ENCODE measurements at regions not wholly inside any gene's neighbourhood (a gene's known extent, or its start where the extent isn't known, plus 50 kb on each side); places are given as distances from the start of the nearest gene placed in this dataset.

DNA sequence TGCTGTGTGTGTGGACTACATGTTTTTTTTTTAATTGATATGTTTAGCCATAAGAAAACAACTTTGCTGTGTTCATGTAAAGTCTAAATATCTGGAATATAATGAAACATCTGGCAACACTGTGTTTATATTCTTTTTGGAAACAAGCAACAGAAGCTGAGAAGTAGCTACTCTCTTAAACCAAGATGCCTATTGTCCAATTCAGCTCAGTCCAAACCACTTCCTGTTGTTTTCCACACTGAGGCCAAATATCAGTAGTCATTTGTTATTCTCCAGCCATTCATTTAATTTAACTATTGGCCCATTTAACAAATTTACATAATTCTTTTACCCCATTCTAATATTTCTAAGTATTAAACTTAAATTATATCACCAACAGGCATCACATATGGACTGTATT lies 903.0 kb upstream of the SLIT2 start:
- DNase-seq, result no peak
- no peak for ATAC-seq
- intact Hi-C loops (cut with DNase I), result no loop called here

DNA sequence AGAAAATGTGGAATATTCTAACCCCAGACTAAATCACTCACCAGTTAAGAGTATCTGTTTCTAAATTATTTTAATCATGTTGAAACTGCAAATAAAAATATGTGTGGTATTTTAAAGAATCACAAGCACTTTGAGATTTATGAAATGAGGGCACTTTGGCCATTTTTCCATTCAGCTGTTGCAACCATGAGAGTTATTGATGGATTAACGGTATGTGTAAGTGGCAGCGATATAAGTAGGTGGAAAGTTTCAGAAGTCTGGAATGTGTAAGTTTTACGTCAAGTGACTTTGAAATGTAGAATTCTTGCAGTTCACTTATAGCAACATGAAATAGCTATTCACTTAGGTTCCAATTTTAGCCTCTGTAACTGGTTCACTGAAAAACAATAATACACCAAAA lies 905.1 kb upstream of the SLIT2 start:
- ATAC-seq (no peak), DNase-seq (no peak)
- intact Hi-C loops (cut with DNase I), result no loop called here

DNA sequence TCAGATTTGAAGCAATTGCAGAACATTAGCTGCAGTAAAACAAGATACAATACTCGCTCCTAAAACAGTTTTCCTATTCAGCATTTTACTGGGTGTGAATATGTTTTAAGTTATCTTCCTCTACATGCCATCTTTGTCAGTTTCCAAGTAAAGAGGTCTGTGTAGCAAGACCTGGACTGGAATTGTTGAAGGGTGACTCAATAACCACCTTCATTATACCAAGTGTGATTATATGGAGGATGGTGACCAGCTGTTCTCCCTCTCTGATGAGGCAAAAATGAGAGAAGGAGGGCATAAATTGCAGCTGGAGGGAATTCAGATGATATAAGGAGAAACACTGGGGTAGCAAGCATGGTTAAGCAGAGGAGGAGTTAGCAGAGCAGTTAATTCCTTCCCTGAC lies 922.1 kb upstream of the SLIT2 start:
- intact Hi-C loops (cut with DNase I), result no loop called here
- DNase-seq, result no peak
- no peak for ATAC-seq

DNA sequence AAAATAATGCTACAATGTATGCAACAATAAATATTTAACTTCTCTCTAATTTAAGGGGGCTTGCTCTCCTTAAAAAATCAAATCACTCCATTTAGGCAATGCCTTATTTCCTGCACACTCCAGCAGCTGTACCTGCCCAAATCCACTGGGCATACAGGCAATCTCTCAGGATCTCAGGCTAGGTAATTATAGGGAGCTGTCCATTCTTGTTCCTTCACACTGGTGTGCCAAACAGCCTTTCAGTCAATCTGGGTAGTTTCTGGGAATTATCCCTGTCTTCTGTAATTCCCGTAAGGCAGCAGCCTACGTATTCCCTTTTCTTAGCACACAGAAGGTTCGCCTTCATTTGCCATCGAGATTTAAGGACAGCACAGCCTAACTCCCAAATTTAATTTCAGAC lies 922.6 kb upstream of the SLIT2 start:
- DNase-seq, result no peak
- no peak for ATAC-seq
- intact Hi-C loops (cut with DNase I), result no loop called here

DNA sequence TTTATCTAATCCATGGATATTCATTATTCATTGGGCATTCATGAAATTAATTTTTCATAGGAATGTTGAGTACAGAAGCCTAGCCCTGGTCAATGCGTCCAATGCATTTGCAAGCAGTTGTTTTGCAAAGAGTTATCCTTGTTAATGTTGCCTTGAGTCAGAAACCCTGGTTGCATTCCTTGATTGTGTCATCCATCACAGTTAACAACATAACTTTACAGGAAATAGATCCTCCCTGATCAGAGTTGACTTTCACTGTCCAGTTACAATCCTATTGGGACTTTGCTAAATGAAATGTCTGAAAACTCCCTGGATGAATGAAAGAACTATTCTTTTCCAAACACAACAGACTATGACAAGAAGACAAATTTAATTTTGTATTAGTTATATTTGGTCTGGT lies 924.3 kb upstream of the SLIT2 start:
- intact Hi-C loops (cut with DNase I), result no loop called here
- DNase-seq (no peak), ATAC-seq (no peak)

DNA sequence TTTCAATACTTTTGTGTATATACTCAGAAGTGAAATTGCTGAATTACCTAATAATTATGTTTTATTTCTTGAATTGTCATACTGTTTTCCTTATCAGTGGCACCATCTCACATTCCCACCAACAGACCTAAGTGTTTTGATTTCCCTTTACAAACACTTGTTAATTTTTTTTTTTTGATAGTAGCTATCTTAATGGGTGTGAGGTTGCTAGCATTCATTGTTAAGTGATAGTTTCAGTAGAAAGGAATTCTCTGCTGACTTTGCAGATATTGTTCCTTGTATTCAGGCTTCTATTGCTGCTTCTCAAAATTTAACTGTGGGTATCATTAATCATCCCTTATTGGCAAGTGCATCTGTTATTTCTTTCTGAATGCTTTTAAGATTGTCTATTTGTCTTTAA lies 927.5 kb upstream of the SLIT2 start:
- DNase-seq (no peak), ATAC-seq (no peak)
- intact Hi-C loops (cut with DNase I), result no loop called here

DNA sequence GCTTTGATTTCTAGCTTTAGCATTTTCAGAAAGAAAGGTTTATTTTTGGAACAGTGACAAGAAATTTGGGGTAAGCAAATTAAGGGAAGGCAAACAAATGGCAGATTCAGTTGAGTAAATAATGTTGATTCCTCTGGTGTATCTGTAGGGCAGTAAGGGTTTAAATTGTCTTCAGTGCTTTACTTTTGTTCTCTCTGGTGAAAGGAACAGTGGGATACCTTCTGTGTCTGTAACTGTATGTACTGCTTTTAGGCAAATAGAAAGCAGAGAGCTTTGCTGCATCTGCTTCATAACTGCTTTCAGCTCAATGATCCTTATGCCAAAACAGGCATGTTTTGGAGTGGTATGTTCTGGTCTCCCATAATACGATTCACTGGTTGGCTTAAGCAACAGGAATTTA lies 932.1 kb upstream of the SLIT2 start:
- ATAC-seq, result no peak
- DNase-seq, result no peak
- intact Hi-C loops (cut with DNase I), result loop anchor here in 1 of 2 donors (10.0 kb wide), 1 partner anchor 935 kb away; the partner anchor contains the start of gene SLIT2

DNA sequence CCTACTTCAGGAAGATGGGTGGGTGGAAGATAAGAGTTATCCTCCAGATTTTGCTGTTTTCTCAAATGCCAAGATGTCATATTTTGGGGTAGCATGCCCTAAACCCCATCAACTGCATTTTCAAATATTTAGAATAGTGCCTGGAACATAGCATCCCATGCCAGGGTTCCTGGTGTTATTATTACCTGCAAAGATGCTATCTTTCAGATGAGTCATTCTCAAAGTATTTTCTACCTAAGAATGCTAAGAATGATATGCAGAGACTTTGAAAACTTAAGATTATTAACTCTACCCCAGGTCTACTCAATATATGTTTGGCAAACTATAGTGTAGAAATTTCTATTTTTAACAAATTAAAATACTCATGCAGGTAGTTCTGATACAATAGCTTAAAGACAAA lies 934.3 kb upstream of the SLIT2 start:
- intact Hi-C loops (cut with DNase I), result loop anchor here in 1 of 2 donors (10.0 kb wide), 1 partner anchor 937 kb away; the partner anchor contains the start of gene SLIT2
- ATAC-seq, result no peak
- no peak for DNase-seq

DNA sequence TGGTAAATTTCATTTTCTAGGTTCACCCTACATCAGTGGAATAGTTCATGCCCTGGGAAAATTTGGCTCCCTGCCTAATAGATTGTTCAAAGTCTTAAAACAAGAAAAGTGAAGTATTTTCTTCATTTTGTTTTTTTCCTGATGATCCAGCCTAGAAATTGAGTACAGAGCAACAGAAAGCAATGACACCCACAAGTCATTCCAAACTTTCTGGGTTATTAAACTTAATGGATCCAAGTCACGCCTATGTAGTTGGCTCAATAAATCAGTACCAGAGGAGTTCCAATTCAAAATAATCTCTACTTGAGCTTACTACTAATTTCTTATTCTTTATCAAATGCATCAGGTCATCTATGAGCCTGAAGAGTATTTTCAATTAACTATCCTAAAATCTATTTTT lies 937.6 kb upstream of the SLIT2 start:
- intact Hi-C loops (cut with DNase I), result loop anchor here in 1 of 2 donors (10.0 kb wide), 1 partner anchor 941 kb away; the partner anchor contains the start of gene SLIT2
- no peak for DNase-seq
- no peak for ATAC-seq

DNA sequence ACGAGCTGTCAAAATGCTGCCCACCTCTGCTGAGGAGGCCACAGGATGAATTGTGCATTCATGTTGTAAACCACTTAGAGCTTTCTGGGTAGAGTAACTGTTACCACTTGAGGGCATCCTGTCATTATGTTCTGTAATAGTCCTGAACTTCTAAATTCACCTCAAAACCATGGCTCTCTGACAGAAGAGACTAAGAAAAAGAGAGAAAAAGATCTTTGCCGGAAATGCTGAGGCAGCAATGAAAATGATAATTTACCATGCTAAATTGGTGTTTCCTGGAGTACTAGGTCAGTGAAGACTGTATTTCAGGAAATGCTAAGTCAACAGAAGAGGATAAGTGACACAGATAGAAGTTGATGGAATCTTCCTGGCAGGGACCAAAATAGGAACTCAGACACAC lies 942.3 kb upstream of the SLIT2 start:
- ATAC-seq (peak in 1 of 2 donors; percentile 62), DNase-seq (no peak)
- intact Hi-C loops (cut with DNase I), result no loop called here

DNA sequence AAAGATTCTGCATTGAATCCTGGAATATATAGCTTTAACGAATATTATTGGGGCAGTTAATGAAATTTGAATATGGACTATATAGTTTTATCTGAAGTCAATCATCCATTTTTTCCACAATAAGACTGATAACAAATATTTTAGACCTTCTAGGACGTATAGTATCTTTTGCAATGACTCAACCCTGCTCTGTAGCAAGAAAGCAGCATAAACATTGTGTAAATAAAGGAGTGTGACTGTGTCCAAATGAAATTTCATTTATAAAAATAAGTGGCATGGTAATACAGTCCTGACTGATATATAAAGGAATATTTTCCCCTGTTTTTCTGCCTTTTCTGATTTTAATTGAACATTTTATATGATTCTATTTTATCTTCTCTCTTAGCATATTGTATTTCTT lies 947.7 kb upstream of the SLIT2 start:
- intact Hi-C loops (cut with DNase I), result no loop called here
- DNase-seq, result no peak
- no peak for ATAC-seq

DNA sequence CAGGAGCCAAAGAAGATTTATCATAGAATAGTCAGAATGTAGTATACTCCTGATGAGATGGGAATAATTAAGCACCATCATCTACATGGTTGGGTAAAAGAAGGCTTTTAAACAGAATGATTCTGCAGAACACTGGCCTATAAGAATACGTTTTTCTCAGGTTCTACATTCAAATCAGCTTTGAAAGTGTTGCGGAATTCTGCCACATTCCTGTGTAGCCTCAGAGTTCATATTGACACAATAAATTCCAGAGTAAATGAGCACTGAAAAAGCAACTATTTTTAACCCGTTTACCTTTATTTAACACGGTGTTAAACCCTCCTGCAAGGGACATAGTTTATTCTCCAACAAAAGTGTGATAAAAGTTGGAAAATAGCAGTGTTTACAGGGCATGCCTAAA lies 950.2 kb upstream of the SLIT2 start:
- no peak for DNase-seq
- no peak for ATAC-seq
- intact Hi-C loops (cut with DNase I), result no loop called here

DNA sequence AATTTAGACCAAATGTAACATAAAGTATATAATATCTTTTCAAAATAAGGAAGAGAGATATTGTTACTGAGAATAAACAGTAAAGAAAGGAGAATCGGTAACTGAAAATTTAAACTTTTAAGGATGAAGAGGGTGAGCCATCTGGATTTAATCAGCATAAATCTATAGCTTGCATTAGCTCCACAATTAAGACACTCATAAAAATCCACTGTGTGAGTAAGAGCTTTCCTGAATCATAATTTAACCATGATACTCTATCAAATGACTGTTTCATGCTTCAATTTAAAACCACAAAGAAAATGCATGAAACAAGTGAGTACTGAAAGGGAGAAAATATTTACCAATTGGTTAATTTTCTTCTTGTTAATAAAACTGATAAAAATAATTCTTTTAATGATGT lies 951.5 kb upstream of the SLIT2 start:
- ATAC-seq (no peak), DNase-seq (no peak)
- intact Hi-C loops (cut with DNase I), result no loop called here

DNA sequence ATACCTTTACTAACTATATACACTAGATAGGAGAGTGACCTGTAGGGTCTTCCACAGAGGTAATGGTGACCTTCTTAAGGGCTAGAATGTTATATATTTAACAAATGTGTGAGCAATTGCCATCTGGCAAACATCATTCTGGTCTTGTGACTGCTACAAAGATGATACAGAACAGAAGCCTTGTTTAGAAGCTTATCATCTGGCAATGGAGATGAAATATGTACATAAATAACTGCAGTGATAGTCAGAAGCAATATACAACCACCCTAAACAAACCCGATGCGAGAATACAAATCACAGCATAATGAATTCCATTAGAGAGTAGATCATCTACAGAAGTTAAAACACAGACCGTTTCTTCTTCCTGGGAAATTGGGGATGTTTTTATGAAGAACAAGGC lies 952.7 kb upstream of the SLIT2 start:
- no peak for ATAC-seq
- intact Hi-C loops (cut with DNase I), result no loop called here
- DNase-seq, result no peak

DNA sequence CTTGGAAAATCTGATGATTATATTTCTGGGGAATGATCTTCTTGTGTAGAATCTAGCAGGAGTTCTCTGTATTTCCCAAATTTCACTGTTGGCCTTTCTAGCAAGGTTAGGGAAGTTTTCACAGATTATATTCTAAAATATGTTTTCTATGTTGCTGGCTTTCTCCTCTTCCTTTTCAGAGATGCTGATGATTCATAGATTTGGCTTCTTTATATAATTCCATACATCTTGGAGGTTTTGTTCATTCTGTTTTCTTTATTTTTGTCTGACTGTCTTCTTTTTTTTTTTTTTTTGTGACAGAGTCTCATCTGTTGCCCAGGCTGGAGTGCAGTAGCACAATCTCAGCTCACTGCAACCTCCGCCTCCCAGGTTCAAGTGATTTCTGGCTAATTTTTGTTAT lies 957.9 kb upstream of the SLIT2 start:
- intact Hi-C loops (cut with DNase I), result no loop called here
- DNase-seq (no peak), ATAC-seq (no peak)

DNA sequence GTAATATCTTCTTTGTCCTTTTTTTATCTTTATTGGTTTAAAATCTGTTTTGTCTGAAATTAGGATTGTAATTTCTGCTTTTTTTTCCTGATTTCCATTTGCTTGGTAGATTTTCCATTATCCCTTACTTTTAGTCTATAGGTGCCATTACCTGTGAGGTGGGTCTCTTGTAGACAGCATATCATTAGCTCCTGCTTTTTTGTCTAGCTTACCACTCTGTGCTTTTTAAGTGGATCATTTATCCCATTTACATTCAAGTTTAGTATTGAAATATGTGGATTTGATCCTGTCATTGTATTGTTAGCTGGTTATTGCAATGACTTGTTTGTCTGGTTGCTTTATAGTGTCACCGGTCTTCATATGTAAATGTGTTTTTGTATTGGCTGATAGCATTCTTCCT lies 958.6 kb upstream of the SLIT2 start:
- intact Hi-C loops (cut with DNase I), result no loop called here
- ATAC-seq (no peak), DNase-seq (no peak)

DNA sequence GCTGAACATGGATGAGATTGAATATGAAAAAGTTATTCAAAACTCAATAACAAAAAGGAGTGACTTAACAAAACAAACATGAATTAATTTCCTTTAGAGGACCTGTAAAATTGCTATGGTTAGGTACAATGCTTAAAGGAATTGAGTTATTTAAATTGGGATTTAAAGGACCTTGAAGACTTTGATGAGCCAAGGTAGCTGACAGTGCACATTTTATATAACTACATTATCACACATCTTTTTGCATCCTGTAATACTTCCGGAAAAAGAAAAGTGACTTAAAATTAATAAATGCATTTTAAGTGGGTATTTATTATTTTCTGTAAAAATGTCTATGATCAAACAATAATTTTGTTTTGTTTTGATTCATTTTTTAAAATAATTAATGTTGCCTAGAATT lies 964.8 kb upstream of the SLIT2 start:
- DNase-seq, result no peak
- intact Hi-C loops (cut with DNase I), result no loop called here
- ATAC-seq, result no peak

DNA sequence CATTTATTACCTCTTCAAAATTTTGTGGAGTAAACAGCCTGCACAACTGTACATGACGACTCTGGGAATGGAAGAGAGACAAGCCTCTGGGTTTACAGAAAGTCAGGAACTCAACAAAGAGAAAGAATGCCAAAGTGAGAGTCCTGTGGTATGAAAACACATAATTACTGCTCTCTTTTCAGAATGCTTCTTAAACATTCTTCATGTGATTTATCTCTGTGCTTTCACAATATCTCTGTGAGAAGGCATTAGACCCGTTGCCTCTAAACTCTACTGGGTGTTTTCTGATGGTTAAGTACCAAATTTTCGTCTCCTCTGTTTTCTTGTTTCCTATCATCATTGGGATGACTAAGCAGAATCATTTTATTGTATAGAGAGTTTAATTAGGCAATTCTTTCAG lies 966.6 kb upstream of the SLIT2 start:
- intact Hi-C loops (cut with DNase I), result no loop called here
- no peak for DNase-seq
- no peak for ATAC-seq

DNA sequence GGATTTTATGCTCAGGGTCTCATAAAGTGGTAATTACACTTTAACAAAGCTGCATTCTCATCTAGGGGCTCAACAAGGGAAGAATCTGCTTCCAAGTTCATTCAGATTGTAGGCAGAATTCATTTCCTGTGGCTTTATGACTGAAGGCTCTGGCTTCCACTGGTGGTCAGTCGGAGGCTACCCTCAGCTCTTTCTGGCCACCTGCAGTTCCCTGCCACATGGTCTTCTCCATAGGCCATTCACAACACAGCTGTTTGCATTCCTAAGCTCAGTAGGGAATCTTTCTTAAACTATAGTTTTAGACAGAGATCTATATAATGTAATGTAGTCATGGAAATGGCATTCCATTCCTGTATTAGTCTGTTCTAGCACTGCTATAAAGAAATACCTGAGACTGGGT lies 973.0 kb upstream of the SLIT2 start:
- intact Hi-C loops (cut with DNase I), result no loop called here
- ATAC-seq (no peak), DNase-seq (no peak)

DNA sequence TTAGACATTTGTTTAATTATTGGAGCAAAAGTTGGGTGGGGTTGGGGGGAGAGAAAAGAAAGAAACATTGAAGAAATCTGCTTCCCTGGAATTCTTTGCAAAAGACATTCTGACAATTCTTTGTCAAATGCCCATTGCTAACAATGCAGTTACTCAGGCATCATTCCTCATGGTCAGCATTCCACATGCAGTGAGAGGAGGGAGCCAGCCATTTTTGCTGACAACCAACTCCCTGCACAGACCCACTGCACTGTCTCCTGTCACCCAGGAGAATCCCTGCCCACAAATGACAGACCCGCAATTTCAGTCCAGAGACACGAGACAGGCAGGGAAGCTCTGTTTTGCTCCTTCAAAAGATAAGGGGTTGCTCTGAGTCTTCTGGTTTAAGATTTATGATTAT lies 985.1 kb upstream of the SLIT2 start:
- intact Hi-C loops (cut with DNase I), result no loop called here
- no peak for DNase-seq
- no peak for ATAC-seq

DNA sequence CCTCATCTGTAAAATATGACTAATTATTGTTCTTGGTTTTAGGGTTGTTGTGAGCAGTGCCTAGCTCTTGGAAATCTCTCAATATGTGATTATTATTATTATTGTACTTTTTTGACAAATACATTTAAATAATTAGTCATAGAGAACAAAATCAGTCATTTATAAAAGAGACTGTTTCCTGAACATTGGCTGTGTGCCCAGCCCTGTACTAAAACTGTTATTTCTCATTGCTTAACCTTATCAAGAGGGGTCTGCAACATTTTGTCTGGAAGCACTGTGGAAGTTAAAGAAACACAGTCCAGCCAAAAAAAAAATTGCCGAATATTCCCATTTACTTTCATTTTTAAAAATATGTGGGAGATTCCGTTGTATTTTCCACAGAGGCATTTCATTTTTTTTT lies 989.2 kb upstream of the SLIT2 start:
- intact Hi-C loops (cut with DNase I), result no loop called here
- DNase-seq (no peak), ATAC-seq (no peak)

DNA sequence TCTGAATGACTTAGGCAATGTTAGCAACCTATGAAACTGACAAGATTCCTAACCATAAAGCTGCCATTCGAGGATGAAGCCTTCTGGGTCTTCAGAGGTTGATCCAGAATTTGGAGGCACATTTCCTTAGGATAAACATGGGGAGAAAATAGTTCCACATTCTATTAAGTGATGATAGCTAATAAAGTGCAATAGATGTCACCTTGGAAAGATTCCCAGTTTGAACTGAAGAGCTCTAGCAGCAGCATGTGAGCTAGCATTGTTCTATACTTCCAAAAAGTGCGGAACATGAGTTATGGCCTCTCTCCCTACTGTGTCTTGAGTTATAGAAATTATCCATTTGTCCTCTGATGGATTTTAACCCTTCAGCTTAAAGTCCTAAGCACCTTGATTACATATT lies 991.4 kb upstream of the SLIT2 start:
- intact Hi-C loops (cut with DNase I), result no loop called here
- no peak for DNase-seq
- ATAC-seq, result no peak
